ENCODE measurements at regions not wholly inside any gene's neighbourhood (a gene's known extent, or its start where the extent isn't known, plus 50 kb on each side); places are given as distances from the start of the nearest gene placed in this dataset.

DNA sequence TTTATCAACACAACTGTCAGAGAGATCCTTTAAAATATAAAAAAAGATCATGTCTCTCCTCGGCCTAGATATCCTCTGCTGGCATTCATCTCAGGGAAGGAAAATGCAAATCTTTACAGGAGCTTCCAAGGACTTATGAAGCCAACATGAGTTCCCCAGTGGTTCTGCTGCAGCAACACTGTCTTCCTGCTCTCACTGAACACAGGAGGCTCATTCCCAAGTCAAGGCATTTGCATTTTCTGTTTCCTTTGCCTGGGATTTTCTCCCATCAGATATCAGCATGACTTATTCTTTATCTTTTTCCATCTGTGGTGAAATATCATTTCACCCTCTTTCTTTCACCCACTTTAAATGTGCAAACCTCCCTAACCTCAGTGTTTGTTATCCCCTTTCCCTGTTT lies 513.8 kb upstream of the ZP4 start:
- TF ChIP-seq, protein P1, sequence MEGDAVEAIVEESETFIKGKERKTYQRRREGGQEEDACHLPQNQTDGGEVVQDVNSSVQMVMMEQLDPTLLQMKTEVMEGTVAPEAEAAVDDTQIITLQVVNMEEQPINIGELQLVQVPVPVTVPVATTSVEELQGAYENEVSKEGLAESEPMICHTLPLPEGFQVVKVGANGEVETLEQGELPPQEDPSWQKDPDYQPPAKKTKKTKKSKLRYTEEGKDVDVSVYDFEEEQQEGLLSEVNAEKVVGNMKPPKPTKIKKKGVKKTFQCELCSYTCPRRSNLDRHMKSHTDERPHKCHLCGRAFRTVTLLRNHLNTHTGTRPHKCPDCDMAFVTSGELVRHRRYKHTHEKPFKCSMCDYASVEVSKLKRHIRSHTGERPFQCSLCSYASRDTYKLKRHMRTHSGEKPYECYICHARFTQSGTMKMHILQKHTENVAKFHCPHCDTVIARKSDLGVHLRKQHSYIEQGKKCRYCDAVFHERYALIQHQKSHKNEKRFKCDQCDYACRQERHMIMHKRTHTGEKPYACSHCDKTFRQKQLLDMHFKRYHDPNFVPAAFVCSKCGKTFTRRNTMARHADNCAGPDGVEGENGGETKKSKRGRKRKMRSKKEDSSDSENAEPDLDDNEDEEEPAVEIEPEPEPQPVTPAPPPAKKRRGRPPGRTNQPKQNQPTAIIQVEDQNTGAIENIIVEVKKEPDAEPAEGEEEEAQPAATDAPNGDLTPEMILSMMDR (IDR thresholded peaks at IDR 0.05) = no peak
- no peak for TF ChIP-seq POLR2A (IDR thresholded peaks at IDR 0.05)

Measured in adrenal gland (tissue), 5 donors.